GM20431 (cell line): ENCODE measurements at regions not wholly inside any gene's neighbourhood (a gene's known extent, or its start where the extent isn't known, plus 50 kb on each side); places are given as distances from the start of the nearest gene placed in this dataset.
"Not testable (repeated sequence)": the region's sequence is repeated elsewhere in the genome, so short reads cannot be mapped to it uniquely, and the experiment has no call there.

Experiments used
- in situ Hi-C: fragments of 300-500 bp; cut with MseI, MboI; formaldehyde crosslinking; loops from one replicate; pipeline ENCODE4 v1.15.0; 2020; ENCODE audit warnings: low sequenced_read_pairs; ENCODE audit not compliant: unreplicated experiment

- in situ Hi-C loops = no loop called here
Measured at GRCh38 chr12:111135293-111135832, 215.0 kb upstream of the MYL2 start.

- in situ Hi-C loops = no loop called here
Measured at GRCh38 chr12:111130336-111130735, 210.0 kb upstream of the MYL2 start.

- in situ Hi-C loops = no loop called here
Measured at GRCh38 chr12:111129149-111129767, 208.9 kb upstream of the MYL2 start.

- in situ Hi-C loops = no loop called here
Measured at GRCh38 chr12:111126331-111126730, 206.0 kb upstream of the MYL2 start.

- in situ Hi-C loops = no loop called here
Measured at GRCh38 chr12:111124183-111124582, 203.8 kb upstream of the MYL2 start.

DNA sequence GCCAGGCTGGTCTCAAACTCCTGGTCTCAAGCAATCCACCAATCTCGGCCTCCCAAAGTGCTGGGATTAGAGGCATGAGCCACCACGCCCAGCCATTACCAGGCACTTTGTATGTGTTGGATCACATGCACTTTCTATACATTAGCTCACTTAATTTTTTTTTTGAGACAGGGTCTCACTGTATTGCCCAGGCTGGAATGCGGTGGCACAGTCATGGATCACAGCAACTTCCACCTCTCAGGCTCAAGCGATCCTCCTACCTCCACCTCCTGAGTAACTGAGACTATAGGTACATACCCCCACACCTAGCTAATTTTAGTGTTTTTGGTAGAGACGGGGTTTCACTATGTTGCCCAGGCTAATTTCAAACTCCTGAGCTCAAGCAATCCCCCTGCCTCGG lies 203.0 kb upstream of the MYL2 start:
- in situ Hi-C loops = no loop called here

GRCh38 chr12:111122458-111122878 lies 202.1 kb upstream of the MYL2 start:
- in situ Hi-C loops = no loop called here

GRCh38 chr12:111121840-111122239 lies 201.5 kb upstream of the MYL2 start:
- in situ Hi-C loops = no loop called here

DNA sequence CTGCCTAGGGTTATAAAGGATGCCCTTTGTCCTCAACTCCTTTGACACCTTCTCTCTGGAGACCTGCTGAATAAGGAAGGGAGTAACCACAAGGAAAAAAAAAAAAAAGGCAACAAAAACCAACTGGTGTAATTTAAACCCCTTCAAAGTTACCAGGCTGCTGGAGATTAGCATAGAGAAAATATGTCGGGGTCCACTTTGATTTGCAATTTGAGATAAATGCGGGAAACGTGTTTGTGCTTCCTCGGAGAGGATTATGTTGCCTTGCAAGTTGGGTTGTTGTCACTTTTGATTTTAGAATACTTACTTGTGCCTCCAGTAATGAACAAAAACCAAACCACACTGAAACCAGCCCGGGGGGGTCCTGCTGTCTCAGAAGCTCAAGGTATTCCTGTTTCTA lies 200.2 kb upstream of the MYL2 start:
- in situ Hi-C loops = no loop called here

- in situ Hi-C loops = no loop called here
Measured at GRCh38 chr12:111117017-111117416, 196.6 kb upstream of the MYL2 start.

DNA sequence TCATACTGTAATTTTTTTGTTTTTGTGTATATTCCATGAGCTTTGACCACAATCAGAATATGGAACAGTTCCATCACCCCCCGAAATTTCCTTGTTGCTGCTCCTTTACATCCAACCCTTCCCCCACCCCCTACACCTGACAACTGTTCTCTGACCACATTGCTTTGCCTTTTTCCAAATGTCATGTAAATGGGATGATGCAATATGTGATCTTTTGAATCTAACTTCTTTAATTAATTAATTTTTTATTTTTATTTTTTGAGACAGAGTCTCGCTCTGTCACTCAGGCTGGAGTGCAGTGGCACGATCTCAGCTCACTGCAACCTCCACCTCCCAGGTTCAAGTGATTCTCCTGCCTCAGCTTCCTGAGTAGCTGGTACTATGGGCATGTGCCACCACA lies 192.9 kb upstream of the MYL2 start:
- in situ Hi-C loops = not testable (repeated sequence)

GRCh38 chr12:111112311-111113098 lies 192.1 kb upstream of the MYL2 start:
- in situ Hi-C loops = no loop called here

DNA sequence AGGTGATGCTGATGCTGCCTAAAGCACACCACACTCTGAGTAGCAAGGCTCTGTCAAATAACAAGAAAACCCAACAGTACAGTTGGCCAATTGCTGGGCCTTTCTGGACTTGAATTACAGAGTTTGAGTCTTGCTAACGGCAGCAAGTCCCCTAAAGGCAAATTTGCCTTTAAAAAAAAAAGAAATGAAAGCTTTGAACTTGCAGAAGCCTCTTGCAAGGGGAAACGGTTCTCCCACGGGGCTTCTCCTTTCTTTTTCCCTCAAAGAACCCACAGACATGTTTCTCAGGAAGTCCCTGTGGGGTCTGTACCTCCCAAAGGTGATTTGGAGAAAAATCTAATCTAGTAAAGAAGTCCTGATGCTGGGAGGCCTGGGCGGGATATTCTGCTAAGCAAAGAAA lies 191.3 kb upstream of the MYL2 start:
- in situ Hi-C loops = no loop called here

DNA sequence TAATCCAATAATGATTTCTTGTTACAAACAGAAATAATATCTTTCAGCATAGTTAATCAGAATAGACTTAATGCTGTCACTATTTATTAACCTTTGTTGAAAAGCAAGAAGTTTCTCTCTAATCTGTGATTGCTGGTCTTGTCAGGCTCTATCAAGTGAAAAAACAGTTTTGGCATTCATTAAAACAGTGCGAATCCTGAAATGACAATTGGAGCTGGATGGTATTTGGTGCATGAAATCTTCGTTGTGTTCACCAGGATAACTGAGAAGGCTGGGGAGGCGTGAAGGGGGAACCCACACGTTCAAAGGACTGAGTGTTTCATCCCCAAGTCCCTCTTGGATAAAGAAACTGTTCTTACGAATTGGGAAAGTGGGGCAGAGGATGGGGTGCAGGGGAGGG lies 190.2 kb upstream of the MYL2 start:
- in situ Hi-C loops = no loop called here

DNA sequence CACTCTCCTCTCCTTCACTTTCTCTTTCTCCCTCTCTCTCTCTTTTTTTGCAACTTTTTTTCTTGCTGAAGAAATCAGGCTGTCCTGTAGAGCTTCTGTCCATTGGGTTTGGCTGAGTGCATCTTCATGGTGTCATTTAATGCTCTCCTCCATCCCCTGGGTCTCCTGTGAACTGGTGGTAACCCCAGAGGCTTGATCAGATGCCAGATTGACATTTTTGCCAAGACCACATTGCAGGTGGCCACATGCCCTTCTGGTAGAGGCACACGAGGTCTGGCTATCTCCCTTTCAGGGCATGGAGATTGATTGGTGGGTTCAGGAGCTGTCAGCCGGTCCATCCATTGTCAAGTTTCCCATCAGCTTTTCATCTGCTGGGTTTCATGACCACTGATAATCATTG lies 188.3 kb upstream of the MYL2 start:
- in situ Hi-C loops = no loop called here

DNA sequence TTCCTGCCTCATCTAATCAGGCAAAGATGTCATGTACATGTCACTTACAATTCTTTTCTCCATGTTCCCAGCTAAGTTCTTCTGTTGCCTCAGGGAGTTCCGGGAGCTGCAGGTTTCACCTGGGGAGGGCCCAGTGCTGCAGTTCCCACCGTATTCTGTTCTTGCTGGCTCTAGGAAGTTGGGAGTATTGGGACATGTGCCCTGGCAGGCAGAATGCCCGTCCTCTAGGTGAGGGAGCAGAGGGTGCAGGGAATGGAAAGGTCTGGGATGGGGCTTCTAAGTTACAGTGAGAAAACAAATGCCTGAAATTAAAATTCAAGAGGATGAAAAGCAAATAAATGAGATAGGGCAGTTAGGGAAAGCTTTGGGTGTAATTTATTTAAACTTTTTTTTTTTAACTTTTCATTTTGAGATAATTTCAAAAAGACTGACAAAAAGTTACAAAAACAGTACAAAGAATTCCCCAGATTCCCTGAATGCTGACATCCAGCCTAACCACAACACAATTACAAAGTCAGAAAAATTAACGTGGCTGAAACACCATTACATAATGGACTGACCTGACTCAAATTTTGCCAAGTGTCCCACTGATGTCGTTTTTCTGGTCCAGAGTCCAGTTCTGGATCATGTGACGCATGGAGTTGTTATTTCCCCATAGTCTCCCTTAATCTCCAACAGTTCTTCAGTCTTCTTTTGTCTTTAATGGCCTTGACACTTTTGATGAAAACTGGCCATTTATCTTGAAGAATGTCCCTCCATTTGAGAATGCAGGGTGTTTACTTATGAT lies 187.2 kb upstream of the MYL2 start:
- in situ Hi-C loops = no loop called here

GRCh38 chr12:111105294-111105693 lies 184.9 kb upstream of the MYL2 start:
- in situ Hi-C loops = no loop called here

GRCh38 chr12:111103583-111103982 lies 183.2 kb upstream of the MYL2 start:
- in situ Hi-C loops = no loop called here

GRCh38 chr12:111102102-111102739 lies 181.8 kb upstream of the MYL2 start:
- in situ Hi-C loops = no loop called here

DNA sequence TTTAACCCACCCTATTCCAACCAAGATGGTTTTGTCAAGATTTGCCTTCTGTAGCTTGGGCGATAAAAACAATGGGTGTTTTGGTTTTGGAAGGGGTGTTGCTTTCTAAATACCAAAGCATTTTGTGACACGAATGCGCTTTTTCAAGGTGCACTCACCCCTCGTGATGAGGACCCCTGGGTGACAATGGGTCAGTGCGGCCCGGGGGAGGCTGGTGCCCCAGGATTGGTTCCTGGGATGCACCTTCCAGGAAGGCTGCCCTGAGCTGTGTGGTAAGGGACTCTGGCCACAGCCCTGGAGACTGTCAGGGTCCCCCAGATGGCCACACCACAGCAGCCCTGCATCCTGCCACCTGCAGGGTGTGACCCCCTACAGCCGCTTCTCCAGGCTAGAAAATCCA lies 180.6 kb upstream of the MYL2 start:
- in situ Hi-C loops = no loop called here
